ES-I3 (cell line): ENCODE measurements at regions not wholly inside any gene's neighbourhood (a gene's known extent, or its start where the extent isn't known, plus 50 kb on each side); places are given as distances from the start of the nearest gene placed in this dataset.
A peak's percentile ranks its signal among the peaks of the same experiment; 100 is the strongest.

ENCODE experiments used
- H3K36me3 ChIP-seq: 2 replicates; pipeline ENCODE4 v1.6.1; 2013; ENCODE audit warnings: mild to moderate bottlenecking, low read length, control low read depth, moderate library complexity; ENCODE audit not compliant: insufficient read depth
- H3K4me1 ChIP-seq: 2 replicates; pipeline ENCODE4 v1.6.1; 2013; ENCODE audit warnings: mild to moderate bottlenecking, control low read depth, low read length; ENCODE audit not compliant: insufficient read depth
- H3K9ac ChIP-seq: 2 replicates; pipeline ENCODE4 v1.6.1; 2013; ENCODE audit warnings: low read depth, mild to moderate bottlenecking, low read length, moderate library complexity
- H3K9me3 ChIP-seq: 2 replicates; pipeline ENCODE4 v1.6.1; 2013; ENCODE audit warnings: mild to moderate bottlenecking, low read length, moderate library complexity; ENCODE audit not compliant: control insufficient read depth, insufficient read depth

GRCh38 chr1:212536586-212536985 is 72.0 kb upstream of the ATF3 start:
- no peaks in the 10 kb centered on the region; the same call in 1 of the 2 replicates for H3K9me3 ChIP-seq
- no peaks in the 10 kb centered on the region for H3K36me3 ChIP-seq
- no peaks in the 10 kb centered on the region for H3K4me1 ChIP-seq

GRCh38 chr1:212537610-212538009 is 71.0 kb upstream of the ATF3 start:
- Histone ChIP-seq H3K9ac (no peak overlapping the region), H3K4me1 (no peaks in the 10 kb centered on the region)

More at GRCh38 chr1:212536586-212536985, 72.0 kb upstream of the ATF3 start:
- no peak overlapping the region for H3K9ac ChIP-seq

GRCh38 chr1:212539737-212540430 is 68.7 kb upstream of the ATF3 start:
- Histone ChIP-seq H3K4me1 (no peaks in the 10 kb centered on the region), H3K9me3 (no peaks in the 10 kb centered on the region; the same call in 1 of the 2 replicates), H3K9ac (no peak overlapping the region), H3K36me3 (no peaks in the 10 kb centered on the region)

More at GRCh38 chr1:212537610-212538009, 71.0 kb upstream of the ATF3 start:
- no peaks in the 10 kb centered on the region for H3K36me3 ChIP-seq
- H3K9me3 ChIP-seq, result no peaks in the 10 kb centered on the region; the same call in 1 of the 2 replicates

DNA sequence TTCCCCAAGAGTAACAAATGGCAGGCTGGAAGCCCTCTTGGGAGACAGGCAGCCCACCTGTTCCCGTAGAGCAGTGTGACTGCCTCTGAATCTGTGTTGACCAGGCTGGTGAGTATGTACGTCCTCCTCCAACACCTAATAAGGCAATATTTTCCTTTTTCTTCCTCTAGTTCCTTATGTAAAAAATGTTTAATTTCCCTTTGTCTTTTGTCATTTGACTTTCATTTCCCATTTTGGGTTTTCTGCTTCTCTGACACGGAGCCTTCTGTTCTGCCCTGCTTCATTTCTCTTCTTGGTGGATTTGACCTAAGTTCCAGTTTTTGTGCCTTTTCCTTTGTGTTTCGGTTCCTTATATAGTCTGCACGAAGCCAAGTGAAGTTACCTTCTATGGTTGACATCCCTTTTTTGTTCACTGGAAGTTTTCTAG is 65.8 kb upstream of the ATF3 start:
- no peak overlapping the region for H3K9ac ChIP-seq
- H3K9me3 ChIP-seq, result no peaks in the 10 kb centered on the region
- no peaks in the 10 kb centered on the region for H3K36me3 ChIP-seq
- H3K4me1 ChIP-seq, result peaks cover 10% of the 10 kb centered on the region; the same call in 1 of the 2 replicates

GRCh38 chr1:212544110-212544509 is 64.5 kb upstream of the ATF3 start:
- H3K9ac ChIP-seq, result no peak overlapping the region
- no peaks in the 10 kb centered on the region for H3K9me3 ChIP-seq
- H3K4me1 ChIP-seq, result peaks cover 10% of the 10 kb centered on the region; the same call in 1 of the 2 replicates
- no peaks in the 10 kb centered on the region for H3K36me3 ChIP-seq

DNA sequence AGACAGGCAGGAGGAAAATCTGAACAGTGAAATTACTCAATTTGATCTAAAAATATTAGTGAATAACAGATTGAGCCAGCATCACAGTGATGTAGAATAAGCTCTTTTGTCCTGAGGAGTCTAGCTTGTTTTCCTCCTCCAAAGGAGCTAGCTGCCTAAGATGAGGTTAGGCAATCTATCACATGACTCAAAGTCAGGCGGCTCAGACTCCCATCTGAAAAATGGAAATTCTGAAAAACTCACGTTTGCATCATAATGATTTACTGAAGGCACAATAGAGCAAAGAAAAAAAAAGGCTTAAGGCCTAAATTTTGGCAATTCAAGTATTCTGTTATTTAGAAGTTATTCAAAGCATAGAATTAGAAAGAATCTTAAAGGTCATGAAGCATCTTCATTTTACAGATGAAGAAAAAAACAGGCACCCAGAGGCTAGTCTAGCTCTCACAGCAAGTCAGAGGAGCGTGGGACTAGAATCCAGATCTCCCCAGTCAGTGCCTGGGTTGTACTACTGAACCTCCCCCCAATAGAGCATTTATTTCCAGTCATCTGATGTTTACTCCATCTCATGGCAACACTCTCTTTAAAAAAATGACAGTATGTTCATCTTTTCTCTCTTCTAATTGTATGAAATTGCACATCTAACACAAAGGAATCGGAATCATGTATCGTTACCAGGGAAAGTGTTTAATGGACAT is 62.5 kb upstream of the ATF3 start:
- Histone ChIP-seq H3K36me3 (no peaks in the 10 kb centered on the region), H3K4me1 (peaks cover 16% of the 10 kb centered on the region; the same call in 1 of the 2 replicates), H3K9me3 (no peaks in the 10 kb centered on the region), H3K9ac (no peak overlapping the region)

DNA sequence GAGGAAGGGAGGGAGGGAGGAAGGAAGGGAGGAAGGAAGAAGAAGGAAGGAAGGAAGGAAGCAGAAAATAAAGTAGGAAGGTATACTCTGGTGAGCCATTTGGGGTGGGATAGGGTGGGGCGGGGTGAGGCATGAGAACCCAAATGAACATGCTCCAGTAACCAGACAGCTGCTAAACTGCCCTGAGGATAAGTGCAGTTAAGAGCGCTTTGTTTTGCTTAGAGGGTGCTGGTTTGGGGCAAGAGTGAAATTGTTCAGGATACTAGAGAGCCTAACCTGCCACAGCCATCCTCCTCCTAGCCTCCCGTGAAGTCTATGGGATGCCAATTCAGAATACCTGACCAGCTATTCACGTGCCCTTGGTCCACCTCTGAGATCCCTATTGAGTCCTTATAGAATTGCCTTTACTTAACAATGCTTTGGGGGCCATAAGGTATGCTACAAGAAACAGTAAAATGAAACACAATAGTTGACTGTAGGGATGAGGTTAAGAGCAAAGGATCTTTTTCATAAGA is 59.0 kb upstream of the ATF3 start:
- Histone ChIP-seq H3K9ac (no peak overlapping the region), H3K36me3 (no peaks in the 10 kb centered on the region), H3K4me1 (peaks cover 26% of the 10 kb centered on the region), H3K9me3 (no peaks in the 10 kb centered on the region)

DNA sequence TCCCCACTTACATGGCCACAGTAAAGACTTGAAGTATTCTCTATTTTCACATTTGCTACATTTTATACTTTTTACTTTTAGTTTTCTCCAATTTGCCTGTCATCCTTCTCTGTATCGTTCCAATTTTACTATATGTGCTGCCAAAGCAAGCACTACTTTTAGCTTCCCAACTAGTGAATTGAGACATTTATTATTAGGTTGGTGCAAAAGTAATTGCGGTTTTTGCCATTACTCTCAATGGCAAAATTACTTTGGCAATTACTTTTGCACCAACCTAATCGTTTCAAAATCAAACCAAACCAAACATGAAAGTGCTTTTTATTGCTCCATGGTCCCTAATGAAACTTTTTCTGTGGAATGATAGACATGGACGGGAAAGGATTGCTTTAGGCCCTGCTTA is 56.6 kb upstream of the ATF3 start:
- Histone ChIP-seq H3K9me3 (no peaks in the 10 kb centered on the region), H3K9ac (no peak overlapping the region), H3K36me3 (no peaks in the 10 kb centered on the region), H3K4me1 (peaks cover 16% of the 10 kb centered on the region)

DNA sequence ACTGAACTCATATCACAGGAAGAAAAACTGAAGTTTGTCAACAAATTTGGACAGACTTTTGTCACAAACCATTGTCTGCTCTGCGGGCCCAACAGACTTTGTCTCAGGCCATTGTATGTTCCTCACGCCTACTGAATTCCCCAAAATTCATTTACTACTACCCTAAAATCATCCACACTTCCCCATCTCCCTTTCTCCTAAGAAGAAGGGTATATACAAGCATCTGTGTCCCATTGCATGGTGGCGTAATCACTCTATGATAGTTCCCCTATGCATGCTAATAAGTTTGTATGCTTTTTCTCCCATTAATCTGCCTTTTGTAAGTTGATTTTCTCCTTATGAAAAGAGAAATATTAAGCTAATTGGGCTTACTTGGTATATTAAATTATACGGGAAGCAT is 54.9 kb upstream of the ATF3 start:
- no peaks in the 10 kb centered on the region for H3K9me3 ChIP-seq
- H3K4me1 ChIP-seq, result peaks cover 18% of the 10 kb centered on the region
- H3K36me3 ChIP-seq, result no peaks in the 10 kb centered on the region
- H3K9ac ChIP-seq, result no peak overlapping the region

DNA sequence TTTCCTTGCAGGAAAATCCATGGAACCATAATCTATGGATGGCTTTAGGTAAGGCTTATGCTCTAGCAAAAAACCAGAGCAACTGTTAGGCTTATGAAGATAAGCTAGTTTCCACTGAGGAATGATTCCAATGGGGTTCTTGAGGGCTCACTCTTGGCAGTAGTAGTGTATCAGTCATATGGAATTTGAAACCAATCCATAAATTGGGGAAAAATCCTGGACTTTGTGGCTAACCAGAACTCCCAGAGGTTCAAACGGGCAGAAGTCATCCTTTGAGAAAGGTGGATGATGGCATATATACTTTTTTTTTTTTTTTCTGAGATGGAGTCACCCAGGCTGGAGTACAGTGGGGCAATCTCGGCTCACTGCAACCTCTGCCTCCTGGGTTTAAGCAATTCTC is 54.2 kb upstream of the ATF3 start:
- Histone ChIP-seq H3K9me3 (no peaks in the 10 kb centered on the region), H3K36me3 (no peaks in the 10 kb centered on the region), H3K9ac (no peak overlapping the region), H3K4me1 (peaks cover 22% of the 10 kb centered on the region)

GRCh38 chr1:212555426-212555825 is 53.1 kb upstream of the ATF3 start:
- no peaks in the 10 kb centered on the region for H3K36me3 ChIP-seq
- no peaks in the 10 kb centered on the region for H3K9me3 ChIP-seq
- H3K9ac ChIP-seq, result no peak overlapping the region
- H3K4me1 ChIP-seq, result peaks cover 17% of the 10 kb centered on the region

GRCh38 chr1:212556822-212557549 is 51.6 kb upstream of the ATF3 start:
- Histone ChIP-seq H3K9ac (no peak overlapping the region), H3K36me3 (no peaks in the 10 kb centered on the region), H3K9me3 (no peaks in the 10 kb centered on the region), H3K4me1 (peaks cover 10% of the 10 kb centered on the region)

GRCh38 chr1:212557739-212558692 is 50.5 kb upstream of the ATF3 start:
- no peaks in the 10 kb centered on the region for H3K36me3 ChIP-seq
- peaks cover 7% of the 10 kb centered on the region for H3K4me1 ChIP-seq
- peak overlapping the region; percentile 88 for H3K9ac ChIP-seq
- no peaks in the 10 kb centered on the region for H3K9me3 ChIP-seq
